ENCODE measurements at regions not wholly inside any gene's neighbourhood (a gene's known extent, or its start where the extent isn't known, plus 50 kb on each side); places are given as distances from the start of the nearest gene placed in this dataset.

- TF ChIP-seq CTCF (IDR thresholded peaks at IDR 0.05; ENCODE audit: insufficient read depth, low read length): no peak
- TF ChIP-seq GABPA (IDR thresholded peaks at IDR 0.05; ENCODE audit: low read depth): no peak
- TF ChIP-seq POLR2AphosphoS5 (IDR thresholded peaks at IDR 0.05; ENCODE audit: low read depth): no peak
Measured at GRCh38 chr1:98268316-98268715, 347.5 kb upstream of the DPYD start.
